ENCODE measurements at regions not wholly inside any gene's neighbourhood (a gene's known extent, or its start where the extent isn't known, plus 50 kb on each side); places are given as distances from the start of the nearest gene placed in this dataset.

- CTCF ChIA-PET, result no interaction called here
- POLR2A ChIA-PET, result no interaction called here
- no peak for TF ChIP-seq PKNOX1 (IDR thresholded peaks at IDR 0.05)
- no peak for TF ChIP-seq FOXM1 (IDR thresholded peaks at IDR 0.05; ENCODE audit: borderline replicate concordance)
- no peak for TF ChIP-seq LEF1 (IDR thresholded peaks at IDR 0.05; ENCODE audit: borderline replicate concordance)
- no peak for TF ChIP-seq ELF4 (IDR thresholded peaks at IDR 0.05)
- TF ChIP-seq BHLHE40 (IDR thresholded peaks at IDR 0.05; ENCODE audit: borderline replicate concordance), result no peak
- no peak for TF ChIP-seq CTBP1 (IDR thresholded peaks at IDR 0.05; ENCODE audit: borderline replicate concordance)
- TF ChIP-seq SUZ12 (IDR thresholded peaks at IDR 0.05), result no peak
- no peak for TF ChIP-seq FOXA1 (IDR thresholded peaks at IDR 0.05)
- DNase-seq (ENCODE audit: extremely low spot score), result no peak
These were observed 136.7 kb upstream of the CXCR4 start for GRCh38 chr2:136254681-136255080.

- no peak for TF ChIP-seq CTBP1 (IDR thresholded peaks at IDR 0.05; ENCODE audit: borderline replicate concordance)
- TF ChIP-seq TARDBP (IDR thresholded peaks at IDR 0.05), result no peak
- no peak for TF ChIP-seq SP1 (IDR thresholded peaks at IDR 0.05)
- TF ChIP-seq FOXM1 (IDR thresholded peaks at IDR 0.05; ENCODE audit: borderline replicate concordance), result no peak
- no peak for TF ChIP-seq ARNT (IDR thresholded peaks at IDR 0.05)
- no peak for TF ChIP-seq FOXA1 (IDR thresholded peaks at IDR 0.05)
- TF ChIP-seq PKNOX1 (IDR thresholded peaks at IDR 0.05), result no peak
- TF ChIP-seq HDGF (IDR thresholded peaks at IDR 0.05; ENCODE audit: borderline replicate concordance), result no peak
- no peak for TF ChIP-seq L3MBTL2 (conservative IDR thresholded peaks at IDR 0.05)
- no peak for TF ChIP-seq NFRKB (IDR thresholded peaks at IDR 0.05)
- no peak for DNase-seq (ENCODE audit: extremely low spot score)
- POLR2A ChIA-PET, result no interaction called here
- CTCF ChIA-PET, result no interaction called here
These were observed 135.5 kb upstream of the CXCR4 start for GRCh38 chr2:136253288-136254004.

- CTCF ChIA-PET, result no interaction called here
- TF ChIP-seq SUZ12 (IDR thresholded peaks at IDR 0.05) (no peak), NFRKB (IDR thresholded peaks at IDR 0.05) (no peak), FOXK2 (IDR thresholded peaks at IDR 0.05) (no peak), FOXM1 (IDR thresholded peaks at IDR 0.05; ENCODE audit: borderline replicate concordance) (no peak), LEF1 (IDR thresholded peaks at IDR 0.05; ENCODE audit: borderline replicate concordance) (no peak), ZNF384 (IDR thresholded peaks at IDR 0.05) (no peak), PKNOX1 (IDR thresholded peaks at IDR 0.05) (no peak), TARDBP (IDR thresholded peaks at IDR 0.05) (no peak), FOXA1 (IDR thresholded peaks at IDR 0.05) (no peak), HDGF (IDR thresholded peaks at IDR 0.05; ENCODE audit: borderline replicate concordance) (no peak), SP1 (IDR thresholded peaks at IDR 0.05) (no peak), L3MBTL2 (conservative IDR thresholded peaks at IDR 0.05) (no peak)
- DNase-seq (ENCODE audit: extremely low spot score), result no peak
- POLR2A ChIA-PET, result no interaction called here
These were observed 134.1 kb upstream of the CXCR4 start for GRCh38 chr2:136251885-136252585.

GRCh38 chr2:136251197-136251884, 133.4 kb upstream of the CXCR4 start:
- no peak for DNase-seq (ENCODE audit: extremely low spot score)
- ChIA-PET POLR2A (no interaction called here), CTCF (no interaction called here)
- TF ChIP-seq FOXA1 (IDR thresholded peaks at IDR 0.05) (no peak), L3MBTL2 (conservative IDR thresholded peaks at IDR 0.05) (no peak), ELF4 (IDR thresholded peaks at IDR 0.05) (no peak), NFRKB (IDR thresholded peaks at IDR 0.05) (no peak), TARDBP (IDR thresholded peaks at IDR 0.05) (no peak), PKNOX1 (IDR thresholded peaks at IDR 0.05) (no peak), BHLHE40 (IDR thresholded peaks at IDR 0.05; ENCODE audit: borderline replicate concordance) (no peak), SP1 (IDR thresholded peaks at IDR 0.05) (no peak), ZNF384 (IDR thresholded peaks at IDR 0.05) (no peak), CTBP1 (IDR thresholded peaks at IDR 0.05; ENCODE audit: borderline replicate concordance) (no peak), FOXK2 (IDR thresholded peaks at IDR 0.05) (no peak), ARNT (IDR thresholded peaks at IDR 0.05) (no peak)

- ChIA-PET POLR2A (no interaction called here), CTCF (no interaction called here)
- no peak for DNase-seq (ENCODE audit: extremely low spot score)
- TF ChIP-seq NFRKB (IDR thresholded peaks at IDR 0.05), result no peak
- TF ChIP-seq TARDBP (IDR thresholded peaks at IDR 0.05), result no peak
- TF ChIP-seq PKNOX1 (IDR thresholded peaks at IDR 0.05), result no peak
- TF ChIP-seq LEF1 (IDR thresholded peaks at IDR 0.05; ENCODE audit: borderline replicate concordance), result no peak
- no peak for TF ChIP-seq FOXK2 (IDR thresholded peaks at IDR 0.05)
- TF ChIP-seq HDGF (IDR thresholded peaks at IDR 0.05; ENCODE audit: borderline replicate concordance), result no peak
- no peak for TF ChIP-seq BHLHE40 (IDR thresholded peaks at IDR 0.05; ENCODE audit: borderline replicate concordance)
- no peak for TF ChIP-seq ARNT (IDR thresholded peaks at IDR 0.05)
- no peak for TF ChIP-seq FOXA1 (IDR thresholded peaks at IDR 0.05)
- TF ChIP-seq CTBP1 (IDR thresholded peaks at IDR 0.05; ENCODE audit: borderline replicate concordance), result no peak
- no peak for TF ChIP-seq L3MBTL2 (conservative IDR thresholded peaks at IDR 0.05)
- no peak for TF ChIP-seq SUZ12 (IDR thresholded peaks at IDR 0.05)
- TF ChIP-seq SP1 (IDR thresholded peaks at IDR 0.05), result no peak
These were observed 132.2 kb upstream of the CXCR4 start for GRCh38 chr2:136250131-136250530.

Data from HEK293T (cell line).